ENCODE measurements at regions not wholly inside any gene's neighbourhood (a gene's known extent, or its start where the extent isn't known, plus 50 kb on each side); places are given as distances from the start of the nearest gene placed in this dataset.

- H4K91ac ChIP-seq (replicated peaks; ENCODE audit: insufficient read length, low read length), result no peak overlapping the region
- FAIRE-seq, result no peak
Observed at GRCh38 chr7:47666164-47666862, 84.4 kb upstream of the TNS3 start.

More at GRCh38 chr7:47666164-47666862, 84.4 kb upstream of the TNS3 start:
- Histone ChIP-seq H3K27me3 (replicated peaks in 1 of 4; ENCODE audit: control insufficient read depth in 3 of 4, extremely low read depth in 1 of 4, insufficient read depth in 3 of 4, low read length in 3 of 4) (no peaks in the 10 kb centered on the region), H3K56ac (replicated peaks; ENCODE audit: insufficient read length, low read depth, low read length) (no peak overlapping the region), H3K4ac (replicated peaks; ENCODE audit: insufficient read length, low read depth, low read length) (no peak overlapping the region), H2BK20ac (ENCODE audit: low read length) (no peak overlapping the region), H3K27ac (ENCODE audit: low read depth, low read length) (no peak overlapping the region), H3K9ac (replicated peaks in 1 of 4; ENCODE audit: extremely low read depth in 1 of 4, low read depth in 3 of 4, low read length in 3 of 4) (no peak overlapping the region), H3K4me2 (ENCODE audit: insufficient read depth in 1 of 2, low read depth in 2 of 2, low read length in 2 of 2) (no peak overlapping the region), H2BK120ac (replicated peaks; ENCODE audit: low read depth, low read length) (no peak overlapping the region), H3K79me1 (ENCODE audit: low read depth, low read length) (no peaks in the 10 kb centered on the region), H3K4me1 (replicated peaks in 1 of 4; ENCODE audit: control insufficient read depth in 3 of 4, insufficient read depth in 4 of 4, low read length in 3 of 4) (peaks cover 0 to 5% (median 1%) of the 10 kb centered on the region in 4 experiments; a peak in 3 of 7 replicates), H4K20me1 (replicated peaks in 1 of 2; ENCODE audit: control insufficient read depth in 1 of 2, insufficient read depth in 2 of 2, low read length in 2 of 2) (no peaks in the 10 kb centered on the region), H2BK5ac (ENCODE audit: low read depth, low read length) (no peak overlapping the region), H3K9me3 (ENCODE audit: insufficient read depth in 2 of 2, low read depth in 1 of 2, low read length in 1 of 2) (no peaks in the 10 kb centered on the region), H3K23ac (ENCODE audit: insufficient read length) (no peak overlapping the region), H4K8ac (ENCODE audit: extremely low read depth, insufficient read depth, low read length) (no peak overlapping the region), H3K4me3 (ENCODE audit: extremely low read depth in 1 of 4, insufficient read depth in 2 of 4, low read depth in 3 of 4, low read length in 4 of 4) (no peak overlapping the region), H3K36me3 (ENCODE audit: control insufficient read depth in 2 of 4, insufficient read depth in 4 of 4, low read length in 3 of 4) (no peaks in the 10 kb centered on the region), H4K5ac (ENCODE audit: insufficient read length, low read depth, low read length) (no peak overlapping the region), H2BK12ac (ENCODE audit: low read depth, low read length) (no peak overlapping the region), H3K18ac (ENCODE audit: extremely low read depth, low read length) (no peak overlapping the region), H2AFZ (ENCODE audit: low read length) (no peak overlapping the region), H3K23me2 (ENCODE audit: low read depth, low read length) (no peaks in the 10 kb centered on the region), H2BK15ac (ENCODE audit: low read length) (no peak overlapping the region), H2AK5ac (ENCODE audit: low read depth, low read length) (no peak overlapping the region), H3K79me2 (ENCODE audit: control insufficient read depth in 1 of 2, insufficient read depth in 2 of 2, low read length in 2 of 2) (no peaks in the 10 kb centered on the region), H3K14ac (ENCODE audit: insufficient read length) (no peak overlapping the region)
- CTCF ChIA-PET (ENCODE audit: partially characterized antibody), result interaction anchor here (0.6 kb wide), 1 partner anchor 484 kb away, joined by 3 read pairs; no protein-coding TSS in a partner anchor
- no peak for TF ChIP-seq RFX5 (IDR thresholded peaks at IDR 0.05; ENCODE audit: borderline replicate concordance, low read depth, low read length)
- TF ChIP-seq SAP30 (IDR thresholded peaks at IDR 0.05; ENCODE audit: insufficient read depth, insufficient replicate concordance, low read length), result no peak
- no peak for TF ChIP-seq USF2 (IDR thresholded peaks at IDR 0.05; ENCODE audit: low read length)
- TF ChIP-seq TBP (IDR thresholded peaks at IDR 0.05; ENCODE audit: low read depth, low read length), result no peak
- TF ChIP-seq HDAC6 (IDR thresholded peaks at IDR 0.05; ENCODE audit: low read depth, low read length), result no peak
- no peak for TF ChIP-seq YY1 (IDR thresholded peaks at IDR 0.05; ENCODE audit: low read depth, low read length)
- no peak for TF ChIP-seq KDM5A (IDR thresholded peaks at IDR 0.05; ENCODE audit: low read length)
- no peak for TF ChIP-seq NRF1 (IDR thresholded peaks at IDR 0.05; ENCODE audit: low read depth, low read length)
- TF ChIP-seq, protein P1, sequence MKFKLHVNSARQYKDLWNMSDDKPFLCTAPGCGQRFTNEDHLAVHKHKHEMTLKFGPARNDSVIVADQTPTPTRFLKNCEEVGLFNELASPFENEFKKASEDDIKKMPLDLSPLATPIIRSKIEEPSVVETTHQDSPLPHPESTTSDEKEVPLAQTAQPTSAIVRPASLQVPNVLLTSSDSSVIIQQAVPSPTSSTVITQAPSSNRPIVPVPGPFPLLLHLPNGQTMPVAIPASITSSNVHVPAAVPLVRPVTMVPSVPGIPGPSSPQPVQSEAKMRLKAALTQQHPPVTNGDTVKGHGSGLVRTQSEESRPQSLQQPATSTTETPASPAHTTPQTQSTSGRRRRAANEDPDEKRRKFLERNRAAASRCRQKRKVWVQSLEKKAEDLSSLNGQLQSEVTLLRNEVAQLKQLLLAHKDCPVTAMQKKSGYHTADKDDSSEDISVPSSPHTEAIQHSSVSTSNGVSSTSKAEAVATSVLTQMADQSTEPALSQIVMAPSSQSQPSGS (IDR thresholded peaks at IDR 0.05; ENCODE audit: low read length), result no peak
- TF ChIP-seq SP2 (IDR thresholded peaks at IDR 0.05; ENCODE audit: low read length), result no peak
- no peak for TF ChIP-seq CTBP2 (IDR thresholded peaks at IDR 0.05; ENCODE audit: borderline replicate concordance, insufficient read depth, insufficient read length, low read length)
- WGBS, 2 experiments (ENCODE audit: extremely low coverage in 1 of 2, insufficient coverage in 1 of 2, insufficient read length in 1 of 2, insufficient replicate concordance in 2 of 2, low coverage in 1 of 2, low lambda C conversion rate in 2 of 2, missing lambda C conversion rate in 1 of 2), result 89% methylated on average over 10 of the region's 10 CpGs; no CpG with 5 or more reads in 1 of the 2 experiments
- no peak for DNase-seq (ENCODE audit: low read depth in 1 of 2, low spot score in 2 of 2)
- POLR2A ChIA-PET (ENCODE audit: partially characterized antibody), result no interaction called here
